ENCODE measurements at regions not wholly inside any gene's neighbourhood (a gene's known extent, or its start where the extent isn't known, plus 50 kb on each side); places are given as distances from the start of the nearest gene placed in this dataset.
A peak's percentile ranks its signal among the peaks of the same experiment; 100 is the strongest.

GRCh38 chr10:8919280-8919679, 864.8 kb downstream of the GATA3 start:
- no peak overlapping the region for H3K4me3 ChIP-seq (ENCODE audit: severe bottlenecking)
- no peak overlapping the region for H3K27ac ChIP-seq (ENCODE audit: poor library complexity, severe bottlenecking)
- no peaks in the 10 kb centered on the region for H3K9me3 ChIP-seq (ENCODE audit: severe bottlenecking)
- no peaks in the 10 kb centered on the region for H3K36me3 ChIP-seq (ENCODE audit: low read depth)
- no peak for TF ChIP-seq CTCF (IDR thresholded peaks at IDR 0.05; ENCODE audit: poor library complexity, severe bottlenecking)
- ATAC-seq (ENCODE audit: low read depth), result no peak
- H3K27me3 ChIP-seq (ENCODE audit: insufficient read depth, poor library complexity, severe bottlenecking), result no peaks in the 10 kb centered on the region
- DNase-seq (ENCODE audit: low spot score), result no peak
- H3K4me1 ChIP-seq (ENCODE audit: insufficient read depth, poor library complexity, severe bottlenecking), result no peaks in the 10 kb centered on the region

GRCh38 chr10:8921568-8921967, 867.1 kb downstream of the GATA3 start:
- no peak for DNase-seq (ENCODE audit: low spot score)
- no peaks in the 10 kb centered on the region for H3K9me3 ChIP-seq (ENCODE audit: severe bottlenecking)
- ATAC-seq (ENCODE audit: low read depth), result no peak
- no peaks in the 10 kb centered on the region for H3K27me3 ChIP-seq (ENCODE audit: insufficient read depth, poor library complexity, severe bottlenecking)
- H3K27ac ChIP-seq (ENCODE audit: poor library complexity, severe bottlenecking), result no peak overlapping the region
- H3K4me3 ChIP-seq (ENCODE audit: severe bottlenecking), result no peak overlapping the region
- H3K36me3 ChIP-seq (ENCODE audit: low read depth), result no peaks in the 10 kb centered on the region
- TF ChIP-seq CTCF (IDR thresholded peaks at IDR 0.05; ENCODE audit: poor library complexity, severe bottlenecking), result no peak
- H3K4me1 ChIP-seq (ENCODE audit: insufficient read depth, poor library complexity, severe bottlenecking), result no peaks in the 10 kb centered on the region

GRCh38 chr10:8923096-8923495, 868.6 kb downstream of the GATA3 start:
- Histone ChIP-seq H3K27ac (ENCODE audit: poor library complexity, severe bottlenecking) (no peak overlapping the region), H3K27me3 (ENCODE audit: insufficient read depth, poor library complexity, severe bottlenecking) (no peaks in the 10 kb centered on the region), H3K9me3 (ENCODE audit: severe bottlenecking) (no peaks in the 10 kb centered on the region), H3K4me3 (ENCODE audit: severe bottlenecking) (no peak overlapping the region), H3K36me3 (ENCODE audit: low read depth) (no peaks in the 10 kb centered on the region), H3K4me1 (ENCODE audit: insufficient read depth, poor library complexity, severe bottlenecking) (peaks cover 5% of the 10 kb centered on the region)
- no peak for DNase-seq (ENCODE audit: low spot score)
- TF ChIP-seq CTCF (IDR thresholded peaks at IDR 0.05; ENCODE audit: poor library complexity, severe bottlenecking), result no peak
- no peak for ATAC-seq (ENCODE audit: low read depth)

DNA sequence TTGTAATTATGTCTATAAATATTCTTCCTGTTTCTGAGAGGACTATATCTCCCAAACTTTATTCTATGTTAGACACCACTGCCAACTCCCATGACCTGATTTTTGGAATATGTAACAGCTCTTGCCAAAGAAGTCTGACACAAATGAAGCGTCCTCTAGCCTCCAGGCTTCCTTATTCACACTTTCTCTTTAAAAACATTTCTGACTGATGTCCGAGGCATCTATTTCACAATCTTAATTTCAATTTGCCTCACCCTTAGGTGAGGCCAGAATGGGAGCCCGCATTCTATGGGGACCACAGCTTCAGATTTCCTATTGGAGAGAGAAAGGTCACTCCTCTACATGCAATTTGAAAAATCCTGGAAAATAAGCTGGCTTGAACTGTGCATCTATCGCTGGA, 873.2 kb downstream of the GATA3 start:
- Histone ChIP-seq H3K9me3 (ENCODE audit: severe bottlenecking) (no peaks in the 10 kb centered on the region), H3K4me1 (ENCODE audit: insufficient read depth, poor library complexity, severe bottlenecking) (peaks cover 5% of the 10 kb centered on the region), H3K36me3 (ENCODE audit: low read depth) (no peaks in the 10 kb centered on the region), H3K27ac (ENCODE audit: poor library complexity, severe bottlenecking) (no peak overlapping the region), H3K27me3 (ENCODE audit: insufficient read depth, poor library complexity, severe bottlenecking) (no peaks in the 10 kb centered on the region), H3K4me3 (ENCODE audit: severe bottlenecking) (no peak overlapping the region)
- ATAC-seq (ENCODE audit: low read depth) (peak; percentile 69), DNase-seq (ENCODE audit: low spot score) (no peak)
- TF ChIP-seq CTCF (IDR thresholded peaks at IDR 0.05; ENCODE audit: poor library complexity, severe bottlenecking), result no peak

DNA sequence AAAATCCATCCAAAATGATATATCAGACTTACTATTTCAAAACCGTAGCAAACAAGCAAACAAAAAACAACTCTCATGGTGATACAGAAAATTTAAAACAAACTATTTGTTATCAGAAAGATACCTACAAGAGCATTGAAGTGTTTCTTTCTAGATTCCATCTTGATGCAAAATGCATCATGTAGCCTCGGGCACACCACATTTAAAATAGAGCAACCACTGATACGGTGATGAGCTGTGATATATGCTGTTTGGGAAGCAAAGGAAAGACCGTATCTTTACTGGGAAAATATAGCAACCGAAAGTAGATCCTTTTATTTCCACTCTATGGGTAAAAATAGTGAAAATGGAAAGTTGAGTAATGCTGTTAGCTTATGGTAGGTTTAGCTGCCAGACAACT, 892.0 kb downstream of the GATA3 start:
- Histone ChIP-seq H3K9me3 (ENCODE audit: severe bottlenecking) (no peaks in the 10 kb centered on the region), H3K27ac (ENCODE audit: poor library complexity, severe bottlenecking) (no peak overlapping the region)

More for the DNA sequence above, 892.0 kb downstream of the GATA3 start:
- no peaks in the 10 kb centered on the region for H3K27me3 ChIP-seq (ENCODE audit: insufficient read depth, poor library complexity, severe bottlenecking)
- H3K36me3 ChIP-seq (ENCODE audit: low read depth), result no peaks in the 10 kb centered on the region
- TF ChIP-seq CTCF (IDR thresholded peaks at IDR 0.05; ENCODE audit: poor library complexity, severe bottlenecking), result no peak
- ATAC-seq (ENCODE audit: low read depth) (no peak), DNase-seq (ENCODE audit: low spot score) (no peak)
- no peaks in the 10 kb centered on the region for H3K4me1 ChIP-seq (ENCODE audit: insufficient read depth, poor library complexity, severe bottlenecking)
- H3K4me3 ChIP-seq (ENCODE audit: severe bottlenecking), result no peak overlapping the region

All from RWPE2 (cell line).